ENCODE measurements at regions not wholly inside any gene's neighbourhood (a gene's known extent, or its start where the extent isn't known, plus 50 kb on each side); places are given as distances from the start of the nearest gene placed in this dataset.

GRCh38 chr19:28213470-28214082 is 999.4 kb downstream of the UQCRFS1 start:
- TF ChIP-seq, protein P1, sequence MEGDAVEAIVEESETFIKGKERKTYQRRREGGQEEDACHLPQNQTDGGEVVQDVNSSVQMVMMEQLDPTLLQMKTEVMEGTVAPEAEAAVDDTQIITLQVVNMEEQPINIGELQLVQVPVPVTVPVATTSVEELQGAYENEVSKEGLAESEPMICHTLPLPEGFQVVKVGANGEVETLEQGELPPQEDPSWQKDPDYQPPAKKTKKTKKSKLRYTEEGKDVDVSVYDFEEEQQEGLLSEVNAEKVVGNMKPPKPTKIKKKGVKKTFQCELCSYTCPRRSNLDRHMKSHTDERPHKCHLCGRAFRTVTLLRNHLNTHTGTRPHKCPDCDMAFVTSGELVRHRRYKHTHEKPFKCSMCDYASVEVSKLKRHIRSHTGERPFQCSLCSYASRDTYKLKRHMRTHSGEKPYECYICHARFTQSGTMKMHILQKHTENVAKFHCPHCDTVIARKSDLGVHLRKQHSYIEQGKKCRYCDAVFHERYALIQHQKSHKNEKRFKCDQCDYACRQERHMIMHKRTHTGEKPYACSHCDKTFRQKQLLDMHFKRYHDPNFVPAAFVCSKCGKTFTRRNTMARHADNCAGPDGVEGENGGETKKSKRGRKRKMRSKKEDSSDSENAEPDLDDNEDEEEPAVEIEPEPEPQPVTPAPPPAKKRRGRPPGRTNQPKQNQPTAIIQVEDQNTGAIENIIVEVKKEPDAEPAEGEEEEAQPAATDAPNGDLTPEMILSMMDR (IDR thresholded peaks at IDR 0.05): no peak
- TF ChIP-seq POLR2A (IDR thresholded peaks at IDR 0.05): no peak
